ENCODE measurements at regions not wholly inside any gene's neighbourhood (a gene's known extent, or its start where the extent isn't known, plus 50 kb on each side); places are given as distances from the start of the nearest gene placed in this dataset.

GRCh38 chr6:137545073-137545472, 50.9 kb upstream of the OLIG3 start:
- no peak overlapping the region for H3K4me3 Mint-ChIP-seq (ENCODE audit: unreplicated experiment)
- H3K27ac Mint-ChIP-seq (ENCODE audit: low read depth, unreplicated experiment), result no peak overlapping the region
- ChIA-PET POLR2A (no interaction called here), CTCF (no interaction called here)
- TF ChIP-seq CTCF (IDR thresholded peaks at IDR 0.05; ENCODE audit: unreplicated experiment), result no peak
- no peaks in the 10 kb centered on the region for H3K27me3 Mint-ChIP-seq (ENCODE audit: insufficient read depth, unreplicated experiment)
- no peaks in the 10 kb centered on the region for H3K4me1 Mint-ChIP-seq (ENCODE audit: insufficient read depth, unreplicated experiment)
- no peak for DNase-seq (ENCODE audit: unreplicated experiment)
- H3K9me3 Mint-ChIP-seq (ENCODE audit: unreplicated experiment), result no peaks in the 10 kb centered on the region
- no TSS peak for BruUV-seq (replicated peaks)
- intact Hi-C loops (cut with micrococcal nuclease), result no loop called here
- no peaks in the 10 kb centered on the region for H3K36me3 Mint-ChIP-seq (ENCODE audit: insufficient read depth, unreplicated experiment)

GRCh38 chr6:137547186-137547585, 53.0 kb upstream of the OLIG3 start:
- intact Hi-C loops (cut with micrococcal nuclease), result no loop called here
- POLR2A ChIA-PET, result interaction anchor here (0.7 kb wide), 1 partner anchor 175 kb away, joined by 3 read pairs; no protein-coding TSS in a partner anchor
- Mint-ChIP-seq H3K4me3 (ENCODE audit: unreplicated experiment) (no peak overlapping the region), H3K27ac (ENCODE audit: low read depth, unreplicated experiment) (no peak overlapping the region), H3K27me3 (ENCODE audit: insufficient read depth, unreplicated experiment) (no peaks in the 10 kb centered on the region), H3K4me1 (ENCODE audit: insufficient read depth, unreplicated experiment) (no peaks in the 10 kb centered on the region), H3K9me3 (ENCODE audit: unreplicated experiment) (no peaks in the 10 kb centered on the region), H3K36me3 (ENCODE audit: insufficient read depth, unreplicated experiment) (no peaks in the 10 kb centered on the region)
- TF ChIP-seq CTCF (IDR thresholded peaks at IDR 0.05; ENCODE audit: unreplicated experiment), result no peak
- CTCF ChIA-PET, result interaction anchor here (0.6 kb wide), 1 partner anchor 141 kb away, joined by 3 read pairs; no protein-coding TSS in a partner anchor
- DNase-seq (ENCODE audit: unreplicated experiment), result no peak
- no TSS peak for BruUV-seq (replicated peaks)

- Mint-ChIP-seq H3K27me3 (ENCODE audit: insufficient read depth, unreplicated experiment) (no peaks in the 10 kb centered on the region), H3K4me1 (ENCODE audit: insufficient read depth, unreplicated experiment) (no peaks in the 10 kb centered on the region), H3K27ac (ENCODE audit: low read depth, unreplicated experiment) (no peak overlapping the region), H3K36me3 (ENCODE audit: insufficient read depth, unreplicated experiment) (no peaks in the 10 kb centered on the region), H3K4me3 (ENCODE audit: unreplicated experiment) (no peak overlapping the region), H3K9me3 (ENCODE audit: unreplicated experiment) (no peaks in the 10 kb centered on the region)
- ChIA-PET POLR2A (interaction anchor here (0.6 to 0.7 kb wide), 2 partner anchors 37 to 175 kb away, joined by 3 read pairs; no protein-coding TSS in a partner anchor), CTCF (interaction anchor here (0.6 kb wide), 2 partner anchors 49 to 141 kb away, joined by 3 read pairs; no protein-coding TSS in a partner anchor)
- no peak for TF ChIP-seq CTCF (IDR thresholded peaks at IDR 0.05; ENCODE audit: unreplicated experiment)
- BruUV-seq (replicated peaks), result no TSS peak
- intact Hi-C loops (cut with micrococcal nuclease), result no loop called here
- no peak for DNase-seq (ENCODE audit: unreplicated experiment)
These were observed 53.4 kb upstream of the OLIG3 start for GRCh38 chr6:137547601-137548000.

DNA sequence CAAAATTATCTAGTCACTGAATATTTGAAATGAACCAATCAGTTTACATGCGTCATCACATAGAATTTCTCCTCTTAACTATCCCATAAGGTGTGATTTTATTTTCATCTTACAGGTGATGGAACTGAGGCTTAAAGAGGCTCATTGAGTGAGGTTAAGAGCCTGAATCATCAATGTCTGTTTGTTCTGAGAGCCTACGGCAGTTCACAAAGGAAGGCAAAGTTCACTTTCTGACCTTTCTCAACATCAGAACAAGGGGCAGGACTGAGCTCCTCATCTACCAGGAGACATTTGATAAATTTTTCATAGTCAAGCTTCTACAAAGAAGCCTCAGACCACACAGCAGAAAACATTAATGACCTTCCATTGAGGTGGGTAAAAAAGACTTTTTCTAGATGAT, 54.9 kb upstream of the OLIG3 start:
- H3K9me3 Mint-ChIP-seq (ENCODE audit: unreplicated experiment), result no peaks in the 10 kb centered on the region
- no peaks in the 10 kb centered on the region for H3K4me1 Mint-ChIP-seq (ENCODE audit: insufficient read depth, unreplicated experiment)
- POLR2A ChIA-PET, result no interaction called here
- no peaks in the 10 kb centered on the region for H3K36me3 Mint-ChIP-seq (ENCODE audit: insufficient read depth, unreplicated experiment)
- CTCF ChIA-PET, result interaction anchor here (0.6 to 0.7 kb wide), 4 partner anchors 9 to 454 kb away, joined by 3 read pairs; no protein-coding TSS in a partner anchor
- no TSS peak for BruUV-seq (replicated peaks)
- intact Hi-C loops (cut with micrococcal nuclease), result no loop called here
- no peaks in the 10 kb centered on the region for H3K27me3 Mint-ChIP-seq (ENCODE audit: insufficient read depth, unreplicated experiment)
- no peak for DNase-seq (ENCODE audit: unreplicated experiment)
- H3K4me3 Mint-ChIP-seq (ENCODE audit: unreplicated experiment), result no peak overlapping the region
- no peak for TF ChIP-seq CTCF (IDR thresholded peaks at IDR 0.05; ENCODE audit: unreplicated experiment)
- no peak overlapping the region for H3K27ac Mint-ChIP-seq (ENCODE audit: low read depth, unreplicated experiment)

All from MCF 10A (cell line).